Psoas muscle (tissue), 7 donors: ENCODE measurements at regions not wholly inside any gene's neighbourhood (a gene's known extent, or its start where the extent isn't known, plus 50 kb on each side); places are given as distances from the start of the nearest gene placed in this dataset.

Experiments used
- ATAC-seq, 4 donors: fragments of 200-7000 bp; cut with Tn5 transposase; one replicate each; pipeline ENCODE4 v1.9.1; 2020; ENCODE audit warnings: moderate library complexity in 3 of 4, mild to moderate bottlenecking in 2 of 4
- DNase-seq, 2 donors: peaks; one replicate each; pipeline ENCODE4 v3.0.0-alpha.2; 2020
- H3K27ac ChIP-seq: fragments of 200-600 bp; one replicate; pipeline ENCODE4 v1.8.0; 2022
- H3K27me3 ChIP-seq, 3 donors: fragments of 200-600 bp in 1 of 3; one replicate each; pipeline versions ENCODE4 v1.6.1 to v1.8.0; 2013 to 2022; ENCODE audit warnings: low read length in 2 of 3, mild to moderate bottlenecking in 2 of 3, moderate library complexity in 1 of 3; ENCODE audit not compliant: insufficient read depth in 3 of 3
- H3K36me3 ChIP-seq, 2 donors: fragments of 200-600 bp in 1 of 2; one replicate each; pipeline versions ENCODE4 v1.6.1 to v1.8.0; 2013 to 2022; ENCODE audit warnings: low read depth in 1 of 2, mild to moderate bottlenecking in 1 of 2, moderate library complexity in 1 of 2; ENCODE audit not compliant: insufficient read depth in 1 of 2
- H3K4me1 ChIP-seq: fragments of 200-600 bp; one replicate; pipeline ENCODE4 v1.8.0; 2022
- H3K4me3 ChIP-seq: fragments of 200-600 bp; one replicate; pipeline ENCODE4 v1.8.0; 2022; ENCODE audit warnings: mild to moderate bottlenecking
- H3K9me3 ChIP-seq: fragments of 200-600 bp; one replicate; pipeline ENCODE4 v1.8.0; 2022
- CTCF ChIP-seq: fragments of 200-600 bp; IDR thresholded peaks from one replicate; pipeline ENCODE4 v1.8.0; 2022; ENCODE audit warnings: antibody characterized with exemption
- WGBS, 3 donors: extraction: QIAGEN DNeasy Blood & Tissue Kit; methylation state at CpG; one replicate each; pipeline versions ENCODE4 v1.1.6 to v1.1.7; 2013; 5-methylcytosine and 5-hydroxymethylcytosine counted together
- intact Hi-C, 2 donors: fragments of 100-400 bp; cut with DNase I; formaldehyde crosslinking; loops; one replicate each; pipeline versions ENCODE4 v1.11.0 to v1.14.2; 2022
- donor health status: healthy with polysubstance abuse.
- donor health status: DM: no; HTN: no; CAD: no; lungs with moderate emphysema.
- donor health status: Bipolar disorder and iron deficiency.
- donor health status: healthy.
- donor health status: DM: yes; HTN: yes; CAD: no.
- donor health status: DM: no; HTN: no; CAD: no.
- donor health status: DM: yes; HTN: yes; CAD: no.

GRCh38 chr2:61634512-61634911, 96.4 kb upstream of the XPO1 start:
- H3K9me3 ChIP-seq = no peaks in the 10 kb centered on the region
- no peaks in the 10 kb centered on the region for H3K4me1 ChIP-seq
- no peak overlapping the region for H3K27ac ChIP-seq
- no peaks in the 10 kb centered on the region for H3K36me3 ChIP-seq
- no peak for TF ChIP-seq CTCF
- 73 to 77% (median 76%) methylated on average over 5 of the region's 5 CpGs for WGBS, 3 donors
- no peak overlapping the region for H3K4me3 ChIP-seq
- DNase-seq = no peak
- ATAC-seq = no peak
- intact Hi-C loops = no loop called here
- no peaks in the 10 kb centered on the region for H3K27me3 ChIP-seq

- TF ChIP-seq CTCF = no peak
- Histone ChIP-seq H3K36me3 (no peaks in the 10 kb centered on the region), H3K9me3 (no peaks in the 10 kb centered on the region), H3K4me3 (no peak overlapping the region), H3K27me3 (no peaks in the 10 kb centered on the region), H3K27ac (no peak overlapping the region), H3K4me1 (no peaks in the 10 kb centered on the region)
- DNase-seq (no peak), ATAC-seq (no peak)
- intact Hi-C loops = no loop called here
- 72 to 83% (median 73%) methylated on average over 2 of the region's 2 CpGs for WGBS, 3 donors
These were observed 95.1 kb upstream of the XPO1 start for GRCh38 chr2:61633250-61633649.

- Histone ChIP-seq H3K4me1 (no peaks in the 10 kb centered on the region), H3K27me3 (no peaks in the 10 kb centered on the region), H3K4me3 (no peak overlapping the region), H3K36me3 (no peaks in the 10 kb centered on the region), H3K27ac (no peak overlapping the region), H3K9me3 (no peaks in the 10 kb centered on the region)
- WGBS, 3 donors = 54 to 57% (median 56%) methylated on average over 17 of the region's 17 CpGs
- TF ChIP-seq CTCF = no peak
- ATAC-seq (no peak), DNase-seq (no peak)
- intact Hi-C loops = no loop called here
These were observed 94.4 kb upstream of the XPO1 start for GRCh38 chr2:61632276-61633169.

- H3K4me3 ChIP-seq = no peak overlapping the region
- no peaks in the 10 kb centered on the region for H3K27me3 ChIP-seq
- 89 to 98% (median 90%) methylated on average over 2 of the region's 2 CpGs for WGBS, 3 donors
- DNase-seq (no peak), ATAC-seq (no peak)
- TF ChIP-seq CTCF = no peak
- intact Hi-C loops = no loop called here
- H3K27ac ChIP-seq = no peak overlapping the region
- H3K9me3 ChIP-seq = no peaks in the 10 kb centered on the region
- H3K36me3 ChIP-seq = no peaks in the 10 kb centered on the region
- H3K4me1 ChIP-seq = no peaks in the 10 kb centered on the region
These were observed 93.2 kb upstream of the XPO1 start for GRCh38 chr2:61631321-61631720.

- DNase-seq (no peak), ATAC-seq (no peak)
- Histone ChIP-seq H3K27ac (no peak overlapping the region), H3K4me1 (no peaks in the 10 kb centered on the region), H3K9me3 (no peaks in the 10 kb centered on the region), H3K27me3 (no peaks in the 10 kb centered on the region), H3K36me3 (no peaks in the 10 kb centered on the region), H3K4me3 (no peak overlapping the region)
- intact Hi-C loops = no loop called here
- 90 to 94% (median 94%) methylated on average over 1 of the region's 1 CpG for WGBS, 3 donors
- TF ChIP-seq CTCF = no peak
These were observed 88.7 kb upstream of the XPO1 start for GRCh38 chr2:61626827-61627226.
